ENCODE measurements at regions not wholly inside any gene's neighbourhood (a gene's known extent, or its start where the extent isn't known, plus 50 kb on each side); places are given as distances from the start of the nearest gene placed in this dataset.

GRCh38 chr3:178146406-178146831 lies 389.8 kb upstream of the KCNMB2 start:
- DNase-seq, result no peak

GRCh38 chr3:178147001-178147400 lies 389.2 kb upstream of the KCNMB2 start:
- DNase-seq, result no peak

- peak; percentile 2 for DNase-seq
Measured at GRCh38 chr3:178152031-178152806, 384.0 kb upstream of the KCNMB2 start.

GRCh38 chr3:178152988-178153387 lies 383.2 kb upstream of the KCNMB2 start:
- DNase-seq, result no peak

GRCh38 chr3:178155521-178155920 lies 380.7 kb upstream of the KCNMB2 start:
- DNase-seq, result no peak

- DNase-seq, result peak; percentile 15
Measured at GRCh38 chr3:178156301-178156700, 379.9 kb upstream of the KCNMB2 start.

GRCh38 chr3:178159691-178160220 lies 376.5 kb upstream of the KCNMB2 start:
- DNase-seq, result no peak

- DNase-seq, result no peak
Measured at GRCh38 chr3:178169421-178169820, 366.8 kb upstream of the KCNMB2 start.

- peak; percentile 50 for DNase-seq
Measured at GRCh38 chr3:178170698-178171535, 365.3 kb upstream of the KCNMB2 start.

GRCh38 chr3:178172121-178172520 lies 364.1 kb upstream of the KCNMB2 start:
- DNase-seq, result no peak

- no peak for DNase-seq
Measured at GRCh38 chr3:178174201-178174915, 361.9 kb upstream of the KCNMB2 start.

GRCh38 chr3:178181088-178181487 lies 355.1 kb upstream of the KCNMB2 start:
- DNase-seq, result no peak

- no peak for DNase-seq
Measured at GRCh38 chr3:178181784-178182183, 354.5 kb upstream of the KCNMB2 start.

GRCh38 chr3:178182337-178182779 lies 353.9 kb upstream of the KCNMB2 start:
- no peak for DNase-seq

GRCh38 chr3:178184833-178185232 lies 351.4 kb upstream of the KCNMB2 start:
- DNase-seq, result no peak

- no peak for DNase-seq
Measured at GRCh38 chr3:178186666-178187065, 349.6 kb upstream of the KCNMB2 start.

- DNase-seq, result no peak
Measured at GRCh38 chr3:178189854-178190253, 346.4 kb upstream of the KCNMB2 start.

GRCh38 chr3:178193846-178194245 lies 342.4 kb upstream of the KCNMB2 start:
- no peak for DNase-seq

- DNase-seq, result no peak
Measured at GRCh38 chr3:178194539-178194938, 341.7 kb upstream of the KCNMB2 start.

- no peak for DNase-seq
Measured at GRCh38 chr3:178195824-178196223, 340.4 kb upstream of the KCNMB2 start.

GRCh38 chr3:178198329-178198728 lies 337.9 kb upstream of the KCNMB2 start:
- DNase-seq, result no peak

GRCh38 chr3:178200316-178200715 lies 335.9 kb upstream of the KCNMB2 start:
- DNase-seq, result no peak

GRCh38 chr3:178201714-178202113 lies 334.5 kb upstream of the KCNMB2 start:
- no peak for DNase-seq
